Endothelial cell (in vitro differentiated cells): ENCODE measurements at regions not wholly inside any gene's neighbourhood (a gene's known extent, or its start where the extent isn't known, plus 50 kb on each side); places are given as distances from the start of the nearest gene placed in this dataset.
A peak's percentile ranks its signal among the peaks of the same experiment; 100 is the strongest.

Experiments
- DNase-seq: peaks from one replicate; pipeline ENCODE4 v3.0.0; 2021; ENCODE audit warnings: low spot score
- H3K27ac Mint-ChIP-seq: one replicate; pipeline ENCODE4 v1.8.0; 2021; ENCODE audit warnings: mixed read lengths, inconsistent platforms; ENCODE audit not compliant: unreplicated experiment
- H3K27me3 Mint-ChIP-seq: one replicate; pipeline ENCODE4 v1.8.0; 2021; ENCODE audit warnings: mild to moderate bottlenecking, moderate library complexity, mixed read lengths, inconsistent platforms; ENCODE audit not compliant: unreplicated experiment
- H3K36me3 Mint-ChIP-seq: one replicate; pipeline ENCODE4 v1.8.0; 2021; ENCODE audit warnings: mild to moderate bottlenecking, low read depth, mixed read lengths, inconsistent platforms; ENCODE audit not compliant: unreplicated experiment
- H3K4me1 Mint-ChIP-seq: one replicate; pipeline ENCODE4 v1.8.0; 2021; ENCODE audit warnings: mild to moderate bottlenecking, mixed read lengths, inconsistent platforms; ENCODE audit not compliant: unreplicated experiment
- H3K4me3 Mint-ChIP-seq: one replicate; pipeline ENCODE4 v1.8.0; 2021; ENCODE audit warnings: mild to moderate bottlenecking, mixed read lengths, inconsistent platforms; ENCODE audit not compliant: unreplicated experiment
- H3K9me3 Mint-ChIP-seq: one replicate; pipeline ENCODE4 v1.8.0; 2021; ENCODE audit warnings: mixed read lengths, inconsistent platforms; ENCODE audit not compliant: unreplicated experiment
- CTCF ChIP-seq: fragments of 200-600 bp; sonication (generic); IDR thresholded peaks from one replicate; pipeline ENCODE4 v1.5.0; 2021; ENCODE audit warnings: antibody characterized with exemption; ENCODE audit not compliant: unreplicated experiment

- Mint-ChIP-seq H3K27ac (no peak overlapping the region), H3K9me3 (no peaks in the 10 kb centered on the region), H3K4me1 (peaks cover 13% of the 10 kb centered on the region), H3K27me3 (no peaks in the 10 kb centered on the region), H3K4me3 (no peak overlapping the region), H3K36me3 (no peaks in the 10 kb centered on the region)
- no peak for DNase-seq
- TF ChIP-seq CTCF = no peak
These were observed 420.6 kb downstream of the RAB38 start for GRCh38 chr11:87754685-87755084.

GRCh38 chr11:87753143-87753542 is 422.1 kb downstream of the RAB38 start:
- H3K27ac Mint-ChIP-seq = no peak overlapping the region
- H3K27me3 Mint-ChIP-seq = no peaks in the 10 kb centered on the region
- DNase-seq = no peak
- no peaks in the 10 kb centered on the region for H3K9me3 Mint-ChIP-seq
- TF ChIP-seq CTCF = no peak
- peaks cover 13% of the 10 kb centered on the region for H3K4me1 Mint-ChIP-seq
- no peaks in the 10 kb centered on the region for H3K36me3 Mint-ChIP-seq
- no peak overlapping the region for H3K4me3 Mint-ChIP-seq

- H3K27ac Mint-ChIP-seq = no peak overlapping the region
- H3K4me3 Mint-ChIP-seq = no peak overlapping the region
- H3K27me3 Mint-ChIP-seq = no peaks in the 10 kb centered on the region
- H3K36me3 Mint-ChIP-seq = no peaks in the 10 kb centered on the region
- H3K4me1 Mint-ChIP-seq = peaks cover 17% of the 10 kb centered on the region
- no peaks in the 10 kb centered on the region for H3K9me3 Mint-ChIP-seq
- peak; percentile 15 for TF ChIP-seq CTCF
- DNase-seq = no peak
These were observed 432.2 kb downstream of the RAB38 start for GRCh38 chr11:87743007-87743406.

DNA sequence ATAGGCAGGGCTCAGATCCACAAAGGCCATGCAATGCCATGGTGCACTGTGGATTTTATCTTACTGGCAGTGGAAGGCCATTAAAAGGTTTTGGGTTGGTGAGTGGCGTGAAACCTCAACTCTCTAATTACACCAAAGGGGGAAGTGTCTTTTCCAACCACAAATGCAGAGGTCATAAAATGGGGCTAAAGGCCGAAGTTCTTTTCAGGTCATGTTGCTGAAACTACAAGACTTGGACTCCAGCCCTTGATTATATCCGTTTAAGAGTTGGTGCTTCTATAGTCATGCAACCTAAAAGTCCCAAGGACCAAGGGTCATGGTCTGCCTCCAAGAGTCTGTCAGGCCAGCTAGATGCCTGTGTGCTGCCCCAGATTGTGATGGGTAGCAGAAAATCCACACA is 434.3 kb downstream of the RAB38 start:
- peaks cover 20% of the 10 kb centered on the region for H3K4me1 Mint-ChIP-seq
- no peak for TF ChIP-seq CTCF
- no peaks in the 10 kb centered on the region for H3K36me3 Mint-ChIP-seq
- H3K27me3 Mint-ChIP-seq = no peaks in the 10 kb centered on the region
- no peak for DNase-seq
- H3K4me3 Mint-ChIP-seq = no peak overlapping the region
- H3K9me3 Mint-ChIP-seq = no peaks in the 10 kb centered on the region
- H3K27ac Mint-ChIP-seq = no peak overlapping the region

- H3K36me3 Mint-ChIP-seq = no peaks in the 10 kb centered on the region
- no peaks in the 10 kb centered on the region for H3K27me3 Mint-ChIP-seq
- no peak for DNase-seq
- no peak overlapping the region for H3K27ac Mint-ChIP-seq
- H3K9me3 Mint-ChIP-seq = no peaks in the 10 kb centered on the region
- peaks cover 20% of the 10 kb centered on the region for H3K4me1 Mint-ChIP-seq
- no peak for TF ChIP-seq CTCF
- no peak overlapping the region for H3K4me3 Mint-ChIP-seq
These were observed 434.8 kb downstream of the RAB38 start for GRCh38 chr11:87740451-87740850.
